A673 (cell line): ENCODE measurements at regions not wholly inside any gene's neighbourhood (a gene's known extent, or its start where the extent isn't known, plus 50 kb on each side); places are given as distances from the start of the nearest gene placed in this dataset.

Experiments
- BruUV-seq: library from RNA; stranded (reverse); fragments of 400-500 nt; replicated peaks from 2 replicates; lab custom pipeline; 2021; lab: Mats Ljungman, UMichigan
- CTCF ChIA-PET: fragments of 300-600 bp; sonication (Branson Sonifier 250); formaldehyde crosslinking; loops from one replicate; lab custom pipeline; 2022; ENCODE audit warnings: antibody characterized with exemption; lab: Charles Lee
- POLR2A ChIA-PET: fragments of 300-600 bp; sonication (Branson Sonifier 250); formaldehyde crosslinking; loops from one replicate; lab custom pipeline; 2022; ENCODE audit warnings: antibody characterized with exemption; ENCODE audit not compliant: low non-redundant PET; lab: Charles Lee
- DNase-seq: peaks from one replicate; pipeline ENCODE4 v3.0.0-alpha.2; 2015; ENCODE audit warnings: low spot score
- H3K27ac ChIP-seq: fragments of 200-600 bp; sonication (generic); 2 replicates; pipeline ENCODE4 v1.5.1; 2016; ENCODE audit warnings: mixed run types, low read depth, mild to moderate bottlenecking, mixed read lengths, antibody characterized with exemption, low read length; ENCODE audit not compliant: poor library complexity, severe bottlenecking
- H3K27me3 ChIP-seq: fragments of 200-600 bp; sonication (generic); replicated peaks from 2 replicates; pipeline ENCODE4 v1.6.1; 2017; ENCODE audit warnings: mixed run types, low read depth, mild to moderate bottlenecking, mixed read lengths, antibody characterized with exemption, low read length; ENCODE audit not compliant: insufficient read depth, poor library complexity
- H3K36me3 ChIP-seq: fragments of 200-600 bp; sonication (generic); 2 replicates; pipeline ENCODE4 v1.6.1; 2016; ENCODE audit warnings: mixed run types, mild to moderate bottlenecking, mixed read lengths, antibody characterized with exemption, low read length; ENCODE audit not compliant: insufficient read depth, poor library complexity, severe bottlenecking
- H3K4me1 ChIP-seq: fragments of 200-600 bp; sonication (generic); 2 replicates; pipeline ENCODE4 v1.6.1; 2017; ENCODE audit warnings: mixed run types, mild to moderate bottlenecking, mixed read lengths, antibody characterized with exemption, low read length; ENCODE audit not compliant: insufficient read depth, poor library complexity, severe bottlenecking
- H3K4me3 ChIP-seq: fragments of 200-600 bp; sonication (generic); 2 replicates; pipeline ENCODE4 v1.5.1; 2016; ENCODE audit warnings: low read depth, mixed run types, mild to moderate bottlenecking, mixed read lengths, low read length; ENCODE audit not compliant: poor library complexity, severe bottlenecking
- H3K9me3 ChIP-seq: fragments of 200-600 bp; sonication (generic); 2 replicates; pipeline ENCODE4 v1.6.1; 2016; ENCODE audit warnings: mixed run types, low read depth, mild to moderate bottlenecking, mixed read lengths, antibody characterized with exemption, low read length; ENCODE audit not compliant: poor library complexity, severe bottlenecking
- EZH2 ChIP-seq: fragments of 200-600 bp; sonication (generic); IDR thresholded peaks from 2 replicates; pipeline ENCODE4 v1.6.1; 2017; ENCODE audit warnings: borderline replicate concordance, low read depth, mild to moderate bottlenecking, mixed read lengths, antibody characterized with exemption, low read length; ENCODE audit not compliant: poor library complexity, severe bottlenecking
- intact Hi-C: fragments of 100-400 bp; cut with micrococcal nuclease; formaldehyde crosslinking; loops from one replicate; pipeline ENCODE4 v1.10.0; 2022; ENCODE audit not compliant: unreplicated experiment
- TF ChIP-seq, protein P1 (sequence below): fragments of 300-800, 200-600 bp; sonication (generic); conservative IDR thresholded peaks from 2 replicates; pipeline ENCODE4 v1.5.1; 2017; ENCODE audit warnings: low read depth, mild to moderate bottlenecking, antibody characterized with exemption, low read length, moderate library complexity, mixed read lengths

DNA sequence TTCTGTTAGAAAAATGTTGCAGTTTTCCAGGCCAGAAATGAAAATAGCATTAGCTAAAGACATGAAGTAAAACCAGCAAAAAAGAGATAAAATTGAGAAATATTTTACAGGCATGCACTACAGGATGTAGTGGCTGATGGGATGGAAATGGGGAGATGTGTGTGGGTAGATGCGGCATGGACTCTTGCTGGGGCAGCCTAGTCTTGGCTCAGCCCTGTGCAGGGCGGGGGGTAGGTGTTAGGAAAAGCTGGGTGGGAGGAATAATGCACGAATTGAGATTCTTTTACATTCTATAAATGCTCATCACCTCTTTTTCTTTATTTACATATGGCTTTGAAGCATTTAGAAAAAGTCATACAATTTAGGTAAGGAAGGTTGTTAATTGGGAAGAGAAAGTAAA lies 334.2 kb downstream of the NUP35 start:
- Histone ChIP-seq H3K36me3 (no peaks in the 10 kb centered on the region), H3K4me1 (no peaks in the 10 kb centered on the region), H3K4me3 (no peak overlapping the region), H3K27ac (no peak overlapping the region), H3K27me3 (no peaks in the 10 kb centered on the region), H3K9me3 (no peaks in the 10 kb centered on the region)
- ChIA-PET CTCF (no interaction called here), POLR2A (no interaction called here)
- BruUV-seq: no TSS peak
- intact Hi-C loops: no loop called here
- DNase-seq: no peak
- TF ChIP-seq EZH2: no peak
- TF ChIP-seq, protein P1, sequence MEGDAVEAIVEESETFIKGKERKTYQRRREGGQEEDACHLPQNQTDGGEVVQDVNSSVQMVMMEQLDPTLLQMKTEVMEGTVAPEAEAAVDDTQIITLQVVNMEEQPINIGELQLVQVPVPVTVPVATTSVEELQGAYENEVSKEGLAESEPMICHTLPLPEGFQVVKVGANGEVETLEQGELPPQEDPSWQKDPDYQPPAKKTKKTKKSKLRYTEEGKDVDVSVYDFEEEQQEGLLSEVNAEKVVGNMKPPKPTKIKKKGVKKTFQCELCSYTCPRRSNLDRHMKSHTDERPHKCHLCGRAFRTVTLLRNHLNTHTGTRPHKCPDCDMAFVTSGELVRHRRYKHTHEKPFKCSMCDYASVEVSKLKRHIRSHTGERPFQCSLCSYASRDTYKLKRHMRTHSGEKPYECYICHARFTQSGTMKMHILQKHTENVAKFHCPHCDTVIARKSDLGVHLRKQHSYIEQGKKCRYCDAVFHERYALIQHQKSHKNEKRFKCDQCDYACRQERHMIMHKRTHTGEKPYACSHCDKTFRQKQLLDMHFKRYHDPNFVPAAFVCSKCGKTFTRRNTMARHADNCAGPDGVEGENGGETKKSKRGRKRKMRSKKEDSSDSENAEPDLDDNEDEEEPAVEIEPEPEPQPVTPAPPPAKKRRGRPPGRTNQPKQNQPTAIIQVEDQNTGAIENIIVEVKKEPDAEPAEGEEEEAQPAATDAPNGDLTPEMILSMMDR: no peak

DNA sequence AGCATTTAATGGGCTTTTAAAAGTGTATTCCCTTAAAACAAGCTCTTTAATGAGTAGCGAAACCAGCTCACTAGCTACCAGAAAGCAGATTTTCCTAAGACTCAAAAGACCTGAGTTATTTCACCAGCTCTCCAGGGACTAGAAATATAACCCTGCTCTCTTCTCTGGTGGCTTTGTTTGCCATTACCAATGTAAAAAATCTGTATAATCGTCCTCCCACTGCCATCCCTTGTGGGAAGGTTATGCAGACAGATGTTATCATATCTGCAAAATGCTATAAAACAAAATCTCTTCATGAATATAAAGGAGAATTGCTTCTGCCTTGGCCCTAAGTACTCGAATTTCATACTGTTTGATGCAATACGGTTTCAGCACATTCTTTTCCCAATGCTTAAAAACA lies 335.2 kb downstream of the NUP35 start:
- peak; percentile 33 for DNase-seq
- BruUV-seq: no TSS peak
- ChIA-PET POLR2A (no interaction called here), CTCF (no interaction called here)
- Histone ChIP-seq H3K4me1 (no peaks in the 10 kb centered on the region), H3K36me3 (no peaks in the 10 kb centered on the region), H3K27me3 (no peaks in the 10 kb centered on the region), H3K27ac (no peak overlapping the region), H3K4me3 (no peak overlapping the region), H3K9me3 (no peaks in the 10 kb centered on the region)
- intact Hi-C loops: no loop called here
- TF ChIP-seq, protein P1: no peak
- no peak for TF ChIP-seq EZH2

DNA sequence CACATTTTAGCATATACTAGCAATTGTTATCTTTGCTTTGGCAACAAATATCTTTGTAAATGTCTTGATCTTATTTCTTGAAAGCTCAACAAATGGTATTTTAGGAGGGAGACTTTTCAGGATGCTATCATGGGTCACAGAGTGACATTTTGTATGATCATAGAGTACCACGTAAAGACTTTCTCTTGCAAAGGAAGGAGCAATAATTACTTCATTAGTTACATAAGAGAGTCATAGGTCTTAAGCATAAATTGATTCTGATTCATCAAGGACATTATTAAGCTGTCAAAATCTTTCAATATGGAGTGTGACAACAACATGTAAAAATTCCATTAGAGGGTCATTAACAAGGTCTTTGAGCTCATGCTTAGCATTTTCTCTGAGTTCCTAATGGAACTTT lies 339.6 kb downstream of the NUP35 start:
- H3K4me3 ChIP-seq: no peak overlapping the region
- BruUV-seq: no TSS peak
- no peak overlapping the region for H3K27ac ChIP-seq
- no peaks in the 10 kb centered on the region for H3K27me3 ChIP-seq
- POLR2A ChIA-PET: no interaction called here
- no peaks in the 10 kb centered on the region for H3K9me3 ChIP-seq
- no peaks in the 10 kb centered on the region for H3K4me1 ChIP-seq
- H3K36me3 ChIP-seq: no peaks in the 10 kb centered on the region
- CTCF ChIA-PET: no interaction called here
- TF ChIP-seq, protein P1: no peak
- no peak for TF ChIP-seq EZH2
- DNase-seq: no peak
- intact Hi-C loops: no loop called here
